Activated naive CD8-positive, alpha-beta T cell treated with anti-CD3 and anti-CD28 coated beads, Interleukin-2, amount 50 U/mL, for 24 hours (primary cell): ENCODE measurements at regions not wholly inside any gene's neighbourhood (a gene's known extent, or its start where the extent isn't known, plus 50 kb on each side); places are given as distances from the start of the nearest gene placed in this dataset.

Source experiments
- ATAC-seq: fragments of 150-1000 bp; cut with Tn5 transposase; one replicate; pipeline ENCODE4 v1.10.0; 2021
- DNase-seq: peaks from one replicate; pipeline ENCODE4 v3.0.0; 2021
- H3K27ac Mint-ChIP-seq: one replicate; pipeline ENCODE4 v1.8.0; 2021; ENCODE audit warnings: mild to moderate bottlenecking, mixed read lengths
- H3K27me3 Mint-ChIP-seq: one replicate; pipeline ENCODE4 v1.8.0; 2021; ENCODE audit warnings: mixed read lengths
- H3K36me3 Mint-ChIP-seq: one replicate; pipeline ENCODE4 v1.8.0; 2021; ENCODE audit warnings: low read depth, mixed read lengths
- H3K4me1 Mint-ChIP-seq: one replicate; pipeline ENCODE4 v1.8.0; 2021; ENCODE audit warnings: mixed read lengths
- H3K4me3 Mint-ChIP-seq: one replicate; pipeline ENCODE4 v1.8.0; 2021; ENCODE audit warnings: mild to moderate bottlenecking, moderate library complexity, mixed read lengths
- H3K9me3 Mint-ChIP-seq: one replicate; pipeline ENCODE4 v1.8.0; 2021; ENCODE audit warnings: mixed read lengths

DNA sequence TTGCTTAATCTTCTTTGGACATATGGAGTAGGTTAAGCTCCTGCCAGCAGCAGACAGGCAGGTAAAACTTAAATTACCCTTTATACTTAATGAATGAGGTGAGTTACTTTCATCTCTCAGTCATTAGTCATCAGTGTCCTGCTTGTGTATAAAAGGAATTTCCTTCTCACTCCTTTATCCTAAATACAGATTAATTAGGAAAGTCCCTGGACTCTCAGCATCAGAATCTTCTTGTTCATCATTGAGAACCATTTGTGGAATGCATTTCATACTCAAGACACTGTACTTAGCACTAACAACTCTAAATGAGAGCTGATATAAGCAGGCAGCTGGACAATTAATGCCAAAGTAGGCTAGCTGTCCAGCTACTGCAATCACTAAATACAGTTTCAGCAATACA is 630.4 kb downstream of the METTL15 start:
- no peak for DNase-seq
- no peak overlapping the region for H3K4me3 Mint-ChIP-seq
- H3K4me1 Mint-ChIP-seq, result no peaks in the 10 kb centered on the region
- no peaks in the 10 kb centered on the region for H3K27me3 Mint-ChIP-seq
- H3K27ac Mint-ChIP-seq, result no peak overlapping the region
- no peak for ATAC-seq
- no peaks in the 10 kb centered on the region for H3K36me3 Mint-ChIP-seq
- peaks cover 18% of the 10 kb centered on the region for H3K9me3 Mint-ChIP-seq

DNA sequence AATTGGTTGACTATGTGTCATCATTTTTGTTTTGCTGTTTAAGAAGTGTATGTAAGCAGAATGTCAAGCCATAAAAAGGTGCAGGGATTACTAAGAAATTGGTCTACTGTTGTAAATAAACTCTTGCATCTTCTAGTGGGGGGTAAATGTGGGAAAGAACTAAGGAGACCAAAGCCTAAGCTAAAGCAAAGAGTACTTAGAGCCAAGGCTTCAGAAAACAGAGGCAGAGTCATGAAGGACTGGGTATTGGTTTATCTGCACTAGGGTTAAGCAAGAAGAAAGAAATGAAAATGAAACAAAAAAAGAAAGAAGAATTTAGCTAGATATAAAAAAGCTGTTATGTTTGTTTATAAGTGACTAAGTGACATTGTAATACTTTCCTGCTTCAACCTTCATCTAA is 628.1 kb downstream of the METTL15 start:
- Mint-ChIP-seq H3K4me3 (no peak overlapping the region), H3K9me3 (peaks cover 18% of the 10 kb centered on the region), H3K27ac (no peak overlapping the region), H3K4me1 (no peaks in the 10 kb centered on the region), H3K36me3 (no peaks in the 10 kb centered on the region), H3K27me3 (no peaks in the 10 kb centered on the region)
- ATAC-seq (no peak), DNase-seq (no peak)

DNA sequence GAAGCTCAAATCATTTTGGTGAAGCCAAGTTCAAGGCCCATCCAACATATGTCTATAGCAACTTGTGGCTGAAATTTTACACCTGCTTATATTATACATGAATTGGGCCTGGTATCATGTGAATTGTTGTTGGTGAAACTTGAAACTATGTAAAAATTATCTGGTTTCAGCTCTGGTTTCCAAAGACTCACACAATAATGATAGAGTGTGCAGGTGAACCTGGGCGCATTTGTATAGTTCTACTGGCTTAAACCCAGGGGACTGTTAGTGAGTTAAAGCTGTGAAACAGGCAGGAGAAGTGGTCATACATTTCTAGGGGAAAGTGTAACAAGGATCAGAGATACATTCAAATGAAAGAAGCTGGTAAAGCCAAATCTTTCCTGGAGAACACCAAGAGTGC is 627.3 kb downstream of the METTL15 start:
- Mint-ChIP-seq H3K4me1 (no peaks in the 10 kb centered on the region), H3K36me3 (no peaks in the 10 kb centered on the region), H3K27ac (no peak overlapping the region), H3K27me3 (no peaks in the 10 kb centered on the region), H3K4me3 (no peak overlapping the region), H3K9me3 (peaks cover 16% of the 10 kb centered on the region)
- DNase-seq (no peak), ATAC-seq (no peak)

- peaks cover 16% of the 10 kb centered on the region for H3K9me3 Mint-ChIP-seq
- H3K4me3 Mint-ChIP-seq, result no peak overlapping the region
- no peaks in the 10 kb centered on the region for H3K36me3 Mint-ChIP-seq
- H3K27ac Mint-ChIP-seq, result no peak overlapping the region
- H3K27me3 Mint-ChIP-seq, result no peaks in the 10 kb centered on the region
- DNase-seq, result no peak
- H3K4me1 Mint-ChIP-seq, result no peaks in the 10 kb centered on the region
- no peak for ATAC-seq
Measured at GRCh38 chr11:28730889-28731288, 622.7 kb downstream of the METTL15 start.

- ATAC-seq, result no peak
- Mint-ChIP-seq H3K4me1 (no peaks in the 10 kb centered on the region), H3K36me3 (no peaks in the 10 kb centered on the region), H3K4me3 (no peak overlapping the region), H3K27me3 (no peaks in the 10 kb centered on the region), H3K9me3 (peaks cover 16% of the 10 kb centered on the region), H3K27ac (no peak overlapping the region)
- no peak for DNase-seq
Measured at GRCh38 chr11:28730336-28730735, 622.1 kb downstream of the METTL15 start.

GRCh38 chr11:28729339-28729738 is 621.2 kb downstream of the METTL15 start:
- Mint-ChIP-seq H3K27me3 (no peaks in the 10 kb centered on the region), H3K9me3 (peaks cover 10% of the 10 kb centered on the region), H3K4me1 (no peaks in the 10 kb centered on the region), H3K4me3 (no peak overlapping the region), H3K36me3 (no peaks in the 10 kb centered on the region), H3K27ac (no peak overlapping the region)
- ATAC-seq, result no peak
- no peak for DNase-seq

DNA sequence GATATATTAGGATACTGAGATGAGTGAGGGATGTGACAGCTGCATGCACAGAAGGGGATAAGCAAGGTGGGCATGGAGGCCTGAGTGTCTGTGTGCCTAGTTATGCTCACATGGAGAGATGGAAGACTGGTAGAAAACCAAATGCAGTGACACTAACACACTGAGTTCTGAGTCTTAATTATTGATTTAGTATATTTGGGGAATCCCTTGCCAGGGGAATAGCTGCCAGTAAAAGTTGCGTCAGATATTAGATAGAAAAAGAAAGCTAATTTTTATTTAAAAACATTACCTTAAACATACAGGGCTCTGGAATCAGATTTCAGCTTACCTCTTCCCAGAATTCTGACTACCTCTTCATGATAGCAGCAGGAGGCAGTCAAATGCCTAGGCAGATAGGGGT is 620.5 kb downstream of the METTL15 start:
- H3K4me1 Mint-ChIP-seq, result no peaks in the 10 kb centered on the region
- H3K4me3 Mint-ChIP-seq, result no peak overlapping the region
- H3K27me3 Mint-ChIP-seq, result no peaks in the 10 kb centered on the region
- no peaks in the 10 kb centered on the region for H3K36me3 Mint-ChIP-seq
- DNase-seq (no peak), ATAC-seq (no peak)
- no peak overlapping the region for H3K27ac Mint-ChIP-seq
- H3K9me3 Mint-ChIP-seq, result peaks cover 4% of the 10 kb centered on the region

- H3K4me1 Mint-ChIP-seq, result no peaks in the 10 kb centered on the region
- H3K36me3 Mint-ChIP-seq, result no peaks in the 10 kb centered on the region
- no peak overlapping the region for H3K4me3 Mint-ChIP-seq
- H3K27ac Mint-ChIP-seq, result no peak overlapping the region
- ATAC-seq (no peak), DNase-seq (no peak)
- H3K27me3 Mint-ChIP-seq, result no peaks in the 10 kb centered on the region
- H3K9me3 Mint-ChIP-seq, result no peaks in the 10 kb centered on the region
Measured at GRCh38 chr11:28727254-28727653, 619.1 kb downstream of the METTL15 start.

DNA sequence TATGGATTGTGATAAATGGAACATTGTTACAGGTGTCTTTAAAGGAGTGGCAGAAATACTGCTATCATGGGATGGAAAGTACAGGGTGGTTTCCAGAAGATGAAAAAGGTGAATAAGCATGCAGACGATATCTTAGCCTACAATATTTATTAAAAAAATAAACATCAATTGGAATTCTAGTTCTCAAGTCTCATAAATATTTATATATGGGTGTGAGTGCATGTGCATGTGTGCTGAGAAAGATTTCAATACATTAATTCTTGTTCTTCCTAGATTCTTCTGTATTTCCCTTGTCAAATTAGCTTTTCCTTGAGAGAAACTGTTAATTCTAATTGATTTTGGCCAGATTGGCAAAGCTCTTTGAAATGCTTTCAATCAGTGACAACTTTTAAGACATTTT is 618.2 kb downstream of the METTL15 start:
- Mint-ChIP-seq H3K9me3 (no peaks in the 10 kb centered on the region), H3K4me1 (no peaks in the 10 kb centered on the region), H3K27me3 (no peaks in the 10 kb centered on the region), H3K36me3 (no peaks in the 10 kb centered on the region), H3K4me3 (no peak overlapping the region), H3K27ac (no peak overlapping the region)
- DNase-seq, result no peak
- no peak for ATAC-seq

- H3K9me3 Mint-ChIP-seq, result no peaks in the 10 kb centered on the region
- H3K36me3 Mint-ChIP-seq, result no peaks in the 10 kb centered on the region
- no peak overlapping the region for H3K4me3 Mint-ChIP-seq
- H3K27me3 Mint-ChIP-seq, result no peaks in the 10 kb centered on the region
- DNase-seq (no peak), ATAC-seq (no peak)
- H3K27ac Mint-ChIP-seq, result no peak overlapping the region
- no peaks in the 10 kb centered on the region for H3K4me1 Mint-ChIP-seq
Measured at GRCh38 chr11:28715726-28716125, 607.5 kb downstream of the METTL15 start.

DNA sequence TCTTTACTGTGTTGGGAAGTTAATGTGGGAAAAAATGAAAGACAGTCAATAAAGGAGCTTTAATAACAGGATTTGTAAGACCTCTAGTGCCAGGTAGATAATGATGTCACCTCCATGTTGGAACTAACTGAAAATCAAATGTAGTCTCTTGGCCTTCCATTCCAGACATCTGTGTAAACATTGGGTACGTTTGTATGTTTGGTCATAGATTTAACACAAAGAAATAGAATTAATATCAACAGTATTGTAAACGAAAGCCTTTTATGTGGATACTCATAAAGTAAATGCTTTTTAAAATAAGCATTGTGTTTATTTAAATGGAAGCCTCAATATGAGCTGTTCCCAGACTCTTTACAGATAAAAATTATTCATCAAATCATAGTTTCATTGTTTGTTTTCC is 605.7 kb downstream of the METTL15 start:
- Mint-ChIP-seq H3K4me3 (no peak overlapping the region), H3K27me3 (no peaks in the 10 kb centered on the region), H3K36me3 (no peaks in the 10 kb centered on the region), H3K27ac (no peak overlapping the region), H3K9me3 (no peaks in the 10 kb centered on the region), H3K4me1 (no peaks in the 10 kb centered on the region)
- no peak for ATAC-seq
- no peak for DNase-seq

- H3K4me3 Mint-ChIP-seq, result no peak overlapping the region
- no peaks in the 10 kb centered on the region for H3K36me3 Mint-ChIP-seq
- DNase-seq (no peak), ATAC-seq (no peak)
- no peaks in the 10 kb centered on the region for H3K27me3 Mint-ChIP-seq
- no peak overlapping the region for H3K27ac Mint-ChIP-seq
- H3K4me1 Mint-ChIP-seq, result no peaks in the 10 kb centered on the region
- H3K9me3 Mint-ChIP-seq, result peaks cover 4% of the 10 kb centered on the region
Measured at GRCh38 chr11:28708075-28708474, 599.9 kb downstream of the METTL15 start.

- H3K27ac Mint-ChIP-seq, result no peak overlapping the region
- DNase-seq, result no peak
Measured at GRCh38 chr11:28704801-28705200, 596.6 kb downstream of the METTL15 start.

GRCh38 chr11:28703371-28703770 is 595.2 kb downstream of the METTL15 start:
- H3K4me1 Mint-ChIP-seq, result no peaks in the 10 kb centered on the region
- H3K27ac Mint-ChIP-seq, result no peak overlapping the region
- H3K4me3 Mint-ChIP-seq, result no peak overlapping the region
- H3K9me3 Mint-ChIP-seq, result peaks cover 4% of the 10 kb centered on the region
- no peaks in the 10 kb centered on the region for H3K36me3 Mint-ChIP-seq
- H3K27me3 Mint-ChIP-seq, result no peaks in the 10 kb centered on the region
- ATAC-seq (no peak), DNase-seq (no peak)

More at GRCh38 chr11:28704801-28705200, 596.6 kb downstream of the METTL15 start:
- no peak overlapping the region for H3K4me3 Mint-ChIP-seq
- H3K4me1 Mint-ChIP-seq, result no peaks in the 10 kb centered on the region
- no peaks in the 10 kb centered on the region for H3K27me3 Mint-ChIP-seq
- no peaks in the 10 kb centered on the region for H3K36me3 Mint-ChIP-seq
- peaks cover 4% of the 10 kb centered on the region for H3K9me3 Mint-ChIP-seq
- no peak for ATAC-seq

GRCh38 chr11:28702871-28703270 is 594.7 kb downstream of the METTL15 start:
- DNase-seq (no peak), ATAC-seq (no peak)
- H3K27ac Mint-ChIP-seq, result no peak overlapping the region
- H3K27me3 Mint-ChIP-seq, result no peaks in the 10 kb centered on the region
- H3K36me3 Mint-ChIP-seq, result no peaks in the 10 kb centered on the region
- H3K9me3 Mint-ChIP-seq, result peaks cover 4% of the 10 kb centered on the region
- H3K4me1 Mint-ChIP-seq, result no peaks in the 10 kb centered on the region
- H3K4me3 Mint-ChIP-seq, result no peak overlapping the region

DNA sequence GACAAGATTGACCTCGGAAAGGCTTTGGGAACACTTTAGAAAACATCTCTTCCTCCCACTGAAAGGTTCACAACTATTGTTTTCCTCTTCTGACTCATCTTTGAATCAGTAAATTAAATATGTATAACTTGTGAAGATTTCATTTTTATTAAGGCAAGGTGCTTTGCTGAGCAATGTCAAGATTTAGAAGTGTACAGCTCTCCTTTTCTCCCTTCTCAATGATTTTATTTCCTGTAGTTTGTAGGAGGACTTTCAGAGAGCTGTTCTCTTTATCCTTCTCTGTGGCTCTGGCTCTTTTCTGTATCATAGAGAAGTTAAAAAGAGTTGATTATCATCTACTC is 594.2 kb downstream of the METTL15 start:
- ATAC-seq (no peak), DNase-seq (no peak)
- Mint-ChIP-seq H3K4me1 (no peaks in the 10 kb centered on the region), H3K9me3 (peaks cover 4% of the 10 kb centered on the region), H3K27ac (no peak overlapping the region), H3K27me3 (no peaks in the 10 kb centered on the region), H3K4me3 (no peak overlapping the region), H3K36me3 (no peaks in the 10 kb centered on the region)
